ENCODE measurements at regions not wholly inside any gene's neighbourhood (a gene's known extent, or its start where the extent isn't known, plus 50 kb on each side); places are given as distances from the start of the nearest gene placed in this dataset.

DNA sequence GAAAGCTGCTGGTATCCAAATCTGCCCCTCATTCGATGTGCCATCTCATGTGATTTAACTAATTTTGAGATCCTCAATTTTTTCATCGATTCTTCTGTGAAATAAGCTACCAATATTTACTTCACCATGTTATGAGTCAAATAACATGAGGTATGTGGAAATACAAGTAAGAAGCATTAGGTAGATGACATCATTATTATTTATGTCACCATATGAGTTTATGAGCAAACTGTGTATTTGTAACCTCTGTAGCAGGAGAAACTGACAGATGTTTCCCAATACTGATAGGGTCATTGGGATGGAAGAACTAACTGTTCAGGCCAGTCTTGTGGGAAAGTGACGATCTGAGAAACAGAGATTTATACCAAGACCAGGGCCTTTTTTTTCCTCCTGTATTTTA lies 229.4 kb upstream of the GOT2 start:
- H3K4me1 Mint-ChIP-seq = no peaks in the 10 kb centered on the region
- H3K9me3 ChIP-seq (ENCODE audit: control insufficient read depth, low read length, poor library complexity, severe bottlenecking) = no peaks in the 10 kb centered on the region
- H3K4me3 Mint-ChIP-seq = no peak overlapping the region
- no peak for DNase-seq
- H3K27ac Mint-ChIP-seq = no peak overlapping the region
- no peaks in the 10 kb centered on the region for H3K36me3 Mint-ChIP-seq (ENCODE audit: low read depth)
- H3K27me3 Mint-ChIP-seq = no peaks in the 10 kb centered on the region
- no peak for ATAC-seq

DNA sequence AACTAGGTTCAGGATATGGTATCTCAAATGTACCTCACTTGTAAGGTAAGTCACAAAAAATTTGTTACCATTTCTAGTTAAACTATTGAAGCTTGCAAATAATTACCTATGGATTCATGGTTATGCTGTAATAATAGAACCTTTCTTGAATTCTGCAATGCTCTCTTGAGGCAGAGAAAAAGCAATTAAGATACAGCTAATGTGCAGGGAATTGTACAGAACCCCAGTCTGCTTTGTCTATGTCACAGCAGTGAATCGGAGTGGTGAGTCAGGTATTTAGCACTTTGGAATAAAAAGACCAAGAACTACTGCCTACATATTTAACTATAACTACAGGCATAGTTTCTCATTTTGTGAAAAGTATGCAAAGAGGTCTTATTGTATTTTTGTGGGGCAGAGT lies 228.7 kb upstream of the GOT2 start:
- no peak overlapping the region for H3K4me3 Mint-ChIP-seq
- no peaks in the 10 kb centered on the region for H3K9me3 ChIP-seq (ENCODE audit: control insufficient read depth, low read length, poor library complexity, severe bottlenecking)
- no peaks in the 10 kb centered on the region for H3K36me3 Mint-ChIP-seq (ENCODE audit: low read depth)
- no peak for ATAC-seq
- no peak overlapping the region for H3K27ac Mint-ChIP-seq
- no peaks in the 10 kb centered on the region for H3K27me3 Mint-ChIP-seq
- DNase-seq = no peak
- H3K4me1 Mint-ChIP-seq = no peaks in the 10 kb centered on the region

DNA sequence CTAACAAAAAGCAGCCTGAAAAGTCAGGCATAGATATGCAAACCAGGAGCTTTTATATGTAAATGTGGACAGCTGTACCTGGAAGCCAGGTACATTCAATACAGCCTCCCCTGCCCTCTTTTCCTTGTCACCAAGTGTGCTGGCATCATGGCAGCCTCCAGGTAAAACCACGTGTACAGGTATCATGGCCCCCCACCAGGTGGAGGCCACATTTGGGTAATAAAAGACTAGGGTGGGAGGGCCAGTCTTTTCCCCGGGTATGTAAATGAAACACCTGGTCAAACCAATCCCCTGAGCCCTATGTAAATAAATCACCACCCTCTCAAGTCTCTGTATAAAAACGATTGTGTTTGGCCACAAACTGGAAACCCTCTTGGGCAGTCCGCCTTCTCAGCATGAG lies 226.4 kb upstream of the GOT2 start:
- DNase-seq (no peak), ATAC-seq (no peak)
- H3K27me3 Mint-ChIP-seq = no peaks in the 10 kb centered on the region
- no peaks in the 10 kb centered on the region for H3K4me1 Mint-ChIP-seq
- no peak overlapping the region for H3K4me3 Mint-ChIP-seq
- H3K27ac Mint-ChIP-seq = no peak overlapping the region
- H3K36me3 Mint-ChIP-seq (ENCODE audit: low read depth) = no peaks in the 10 kb centered on the region
- no peaks in the 10 kb centered on the region for H3K9me3 ChIP-seq (ENCODE audit: control insufficient read depth, low read length, poor library complexity, severe bottlenecking)

GRCh38 chr16:58960034-58960433 lies 225.9 kb upstream of the GOT2 start:
- no peak overlapping the region for H3K27ac Mint-ChIP-seq
- no peaks in the 10 kb centered on the region for H3K9me3 ChIP-seq (ENCODE audit: control insufficient read depth, low read length, poor library complexity, severe bottlenecking)
- H3K27me3 Mint-ChIP-seq = no peaks in the 10 kb centered on the region
- H3K4me1 Mint-ChIP-seq = no peaks in the 10 kb centered on the region
- DNase-seq (no peak), ATAC-seq (no peak)
- H3K4me3 Mint-ChIP-seq = no peak overlapping the region
- H3K36me3 Mint-ChIP-seq (ENCODE audit: low read depth) = no peaks in the 10 kb centered on the region

DNA sequence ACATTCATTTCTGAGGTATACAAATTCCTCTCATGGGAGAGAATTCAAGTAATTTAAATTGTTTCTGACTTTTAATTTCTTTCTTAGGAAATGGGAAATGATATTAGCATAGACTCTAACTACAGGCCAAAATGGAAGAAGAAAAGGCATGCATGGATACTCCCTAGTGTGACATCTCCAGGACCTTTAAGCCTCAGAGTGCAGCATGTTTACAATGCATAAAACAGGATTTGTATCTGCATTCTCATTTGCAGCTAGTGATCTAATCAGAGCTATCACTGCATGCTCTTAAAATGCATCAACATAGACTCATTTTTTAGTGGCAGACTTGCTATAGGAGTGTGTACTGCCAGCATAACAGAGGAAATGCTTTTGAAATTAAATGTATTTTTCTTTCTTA lies 224.6 kb upstream of the GOT2 start:
- no peaks in the 10 kb centered on the region for H3K9me3 ChIP-seq (ENCODE audit: control insufficient read depth, low read length, poor library complexity, severe bottlenecking)
- DNase-seq (no peak), ATAC-seq (no peak)
- Mint-ChIP-seq H3K36me3 (ENCODE audit: low read depth) (no peaks in the 10 kb centered on the region), H3K4me3 (no peak overlapping the region), H3K27me3 (no peaks in the 10 kb centered on the region), H3K4me1 (no peaks in the 10 kb centered on the region), H3K27ac (no peak overlapping the region)

GRCh38 chr16:58948244-58948643 lies 214.1 kb upstream of the GOT2 start:
- Mint-ChIP-seq H3K27me3 (peaks cover 5% of the 10 kb centered on the region), H3K4me3 (no peak overlapping the region), H3K36me3 (ENCODE audit: low read depth) (no peaks in the 10 kb centered on the region), H3K27ac (no peak overlapping the region), H3K4me1 (peaks cover 2% of the 10 kb centered on the region)
- no peak for DNase-seq
- H3K9me3 ChIP-seq (ENCODE audit: control insufficient read depth, low read length, poor library complexity, severe bottlenecking) = no peaks in the 10 kb centered on the region
- ATAC-seq = no peak

GRCh38 chr16:58940609-58941008 lies 206.5 kb upstream of the GOT2 start:
- H3K4me3 Mint-ChIP-seq = no peak overlapping the region
- H3K9me3 ChIP-seq (ENCODE audit: control insufficient read depth, low read length, poor library complexity, severe bottlenecking) = no peaks in the 10 kb centered on the region
- H3K36me3 Mint-ChIP-seq (ENCODE audit: low read depth) = no peaks in the 10 kb centered on the region
- ATAC-seq (no peak), DNase-seq (no peak)
- no peaks in the 10 kb centered on the region for H3K27me3 Mint-ChIP-seq
- H3K4me1 Mint-ChIP-seq = no peaks in the 10 kb centered on the region
- H3K27ac Mint-ChIP-seq = no peak overlapping the region

- Mint-ChIP-seq H3K4me1 (no peaks in the 10 kb centered on the region), H3K36me3 (ENCODE audit: low read depth) (no peaks in the 10 kb centered on the region), H3K4me3 (no peak overlapping the region), H3K27ac (no peak overlapping the region), H3K27me3 (no peaks in the 10 kb centered on the region)
- DNase-seq (no peak), ATAC-seq (no peak)
- H3K9me3 ChIP-seq (ENCODE audit: control insufficient read depth, low read length, poor library complexity, severe bottlenecking) = no peaks in the 10 kb centered on the region
These were observed 204.7 kb upstream of the GOT2 start for GRCh38 chr16:58938811-58939210.

- Mint-ChIP-seq H3K4me3 (no peak overlapping the region), H3K4me1 (no peaks in the 10 kb centered on the region), H3K27me3 (no peaks in the 10 kb centered on the region), H3K27ac (no peak overlapping the region), H3K36me3 (ENCODE audit: low read depth) (no peaks in the 10 kb centered on the region)
- H3K9me3 ChIP-seq (ENCODE audit: control insufficient read depth, low read length, poor library complexity, severe bottlenecking) = no peaks in the 10 kb centered on the region
- no peak for ATAC-seq
- DNase-seq = no peak
These were observed 203.5 kb upstream of the GOT2 start for GRCh38 chr16:58937661-58938060.

- DNase-seq = no peak
These were observed 199.1 kb upstream of the GOT2 start for GRCh38 chr16:58933186-58933585.

GRCh38 chr16:58931436-58931835 lies 197.3 kb upstream of the GOT2 start:
- ATAC-seq (no peak), DNase-seq (no peak)
- no peaks in the 10 kb centered on the region for H3K36me3 Mint-ChIP-seq (ENCODE audit: low read depth)
- H3K27ac Mint-ChIP-seq = no peak overlapping the region
- H3K9me3 ChIP-seq (ENCODE audit: control insufficient read depth, low read length, poor library complexity, severe bottlenecking) = no peaks in the 10 kb centered on the region
- no peaks in the 10 kb centered on the region for H3K4me1 Mint-ChIP-seq
- no peak overlapping the region for H3K4me3 Mint-ChIP-seq
- no peaks in the 10 kb centered on the region for H3K27me3 Mint-ChIP-seq

More at GRCh38 chr16:58933186-58933585, 199.1 kb upstream of the GOT2 start:
- H3K27me3 Mint-ChIP-seq = no peaks in the 10 kb centered on the region
- no peak for ATAC-seq
- no peaks in the 10 kb centered on the region for H3K9me3 ChIP-seq (ENCODE audit: control insufficient read depth, low read length, poor library complexity, severe bottlenecking)
- H3K4me1 Mint-ChIP-seq = no peaks in the 10 kb centered on the region
- no peak overlapping the region for H3K27ac Mint-ChIP-seq
- H3K36me3 Mint-ChIP-seq (ENCODE audit: low read depth) = no peaks in the 10 kb centered on the region
- no peak overlapping the region for H3K4me3 Mint-ChIP-seq

DNA sequence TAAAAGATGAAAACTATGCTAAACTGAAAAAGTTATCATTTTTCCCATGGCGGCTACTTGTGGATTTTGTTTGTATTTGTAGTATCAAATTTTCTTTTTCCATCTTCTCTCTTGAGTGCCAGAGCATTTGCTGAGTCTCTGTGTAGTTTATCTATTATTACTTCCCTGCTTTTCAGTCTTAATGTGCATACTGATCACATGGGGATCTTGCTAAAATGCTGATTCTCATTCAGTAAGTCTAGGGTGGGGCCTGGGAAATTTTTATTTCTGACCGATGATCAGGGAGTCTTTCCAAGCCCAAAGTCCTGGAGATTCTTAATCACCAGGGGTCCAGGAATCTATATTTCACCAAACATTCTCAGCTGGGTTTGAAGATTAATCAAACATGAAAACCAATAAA lies 189.0 kb upstream of the GOT2 start:
- ATAC-seq (no peak), DNase-seq (no peak)
- Mint-ChIP-seq H3K4me1 (no peaks in the 10 kb centered on the region), H3K27ac (no peak overlapping the region), H3K4me3 (no peak overlapping the region), H3K27me3 (no peaks in the 10 kb centered on the region), H3K36me3 (ENCODE audit: low read depth) (no peaks in the 10 kb centered on the region)
- no peaks in the 10 kb centered on the region for H3K9me3 ChIP-seq (ENCODE audit: control insufficient read depth, low read length, poor library complexity, severe bottlenecking)

DNA sequence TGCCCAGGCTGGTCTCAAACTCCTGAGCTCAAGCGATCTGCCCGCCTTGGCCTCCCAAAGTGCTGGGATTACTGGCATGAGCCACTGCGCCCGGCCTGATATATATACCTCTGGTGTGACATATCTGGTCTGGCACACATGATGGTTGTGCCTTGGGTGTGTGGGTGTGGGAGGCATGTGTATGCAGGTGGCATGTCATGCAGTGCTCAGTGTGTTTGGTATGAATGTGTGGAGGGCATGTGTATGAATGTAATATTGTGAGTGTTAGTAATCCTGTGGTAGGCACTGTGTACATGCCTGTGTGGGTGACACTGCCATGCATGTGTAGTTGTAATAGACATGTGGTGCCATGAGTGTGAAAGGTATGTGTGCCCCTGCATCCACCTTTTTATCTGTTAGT lies 179.3 kb upstream of the GOT2 start:
- Mint-ChIP-seq H3K4me1 (no peaks in the 10 kb centered on the region), H3K27ac (no peak overlapping the region), H3K27me3 (no peaks in the 10 kb centered on the region), H3K4me3 (no peak overlapping the region), H3K36me3 (ENCODE audit: low read depth) (no peaks in the 10 kb centered on the region)
- ATAC-seq (no peak), DNase-seq (no peak)
- H3K9me3 ChIP-seq (ENCODE audit: control insufficient read depth, low read length, poor library complexity, severe bottlenecking) = no peaks in the 10 kb centered on the region

GRCh38 chr16:58912571-58912970 lies 178.5 kb upstream of the GOT2 start:
- DNase-seq (no peak), ATAC-seq (no peak)
- no peaks in the 10 kb centered on the region for H3K36me3 Mint-ChIP-seq (ENCODE audit: low read depth)
- H3K4me3 Mint-ChIP-seq = no peak overlapping the region
- H3K4me1 Mint-ChIP-seq = no peaks in the 10 kb centered on the region
- no peaks in the 10 kb centered on the region for H3K9me3 ChIP-seq (ENCODE audit: control insufficient read depth, low read length, poor library complexity, severe bottlenecking)
- H3K27me3 Mint-ChIP-seq = no peaks in the 10 kb centered on the region
- no peak overlapping the region for H3K27ac Mint-ChIP-seq

Data from T-helper 17 cell (primary cell).